Progenitor cell of endocrine pancreas (in vitro differentiated cells): ENCODE measurements at regions not wholly inside any gene's neighbourhood (a gene's known extent, or its start where the extent isn't known, plus 50 kb on each side); places are given as distances from the start of the nearest gene placed in this dataset.

ENCODE experiments used
- DNase-seq: peaks from one replicate; pipeline ENCODE4 v3.0.0; 2021; ENCODE audit warnings: low spot score; ENCODE audit not compliant: unreplicated experiment
- H3K27ac Mint-ChIP-seq: 2 replicates; pipeline ENCODE4 v1.8.0; 2021; ENCODE audit warnings: mild to moderate bottlenecking, moderate library complexity, mixed read lengths
- H3K27me3 Mint-ChIP-seq: 2 replicates; pipeline ENCODE4 v1.8.0; 2021; ENCODE audit warnings: mixed read lengths
- H3K36me3 Mint-ChIP-seq: 2 replicates; pipeline ENCODE4 v1.8.0; 2022; ENCODE audit warnings: mixed read lengths; ENCODE audit not compliant: insufficient read depth
- H3K4me1 Mint-ChIP-seq: 2 replicates; pipeline ENCODE4 v1.8.0; 2021; ENCODE audit warnings: low read depth, mixed read lengths
- H3K4me3 Mint-ChIP-seq: 2 replicates; pipeline ENCODE4 v1.8.0; 2021; ENCODE audit warnings: low read depth, mild to moderate bottlenecking, moderate library complexity, mixed read lengths
- H3K9me3 Mint-ChIP-seq: 2 replicates; pipeline ENCODE4 v1.8.0; 2021; ENCODE audit warnings: low read depth, mixed read lengths
- CTCF ChIP-seq: fragments of 200-600 bp; sonication (generic); IDR thresholded peaks from one replicate; pipeline ENCODE4 v1.5.0; 2021; ENCODE audit warnings: antibody characterized with exemption, mild to moderate bottlenecking; ENCODE audit not compliant: unreplicated experiment

GRCh38 chr12:22881878-22882385 is 257.0 kb downstream of the ETNK1 start:
- no peak for DNase-seq
- Mint-ChIP-seq H3K27me3 (no peaks in the 10 kb centered on the region), H3K9me3 (peaks cover 9% of the 10 kb centered on the region), H3K4me1 (no peaks in the 10 kb centered on the region), H3K4me3 (no peak overlapping the region), H3K27ac (no peak overlapping the region), H3K36me3 (no peaks in the 10 kb centered on the region)
- no peak for TF ChIP-seq CTCF

GRCh38 chr12:22882559-22882958 is 257.6 kb downstream of the ETNK1 start:
- no peaks in the 10 kb centered on the region for H3K27me3 Mint-ChIP-seq
- H3K4me1 Mint-ChIP-seq = no peaks in the 10 kb centered on the region
- H3K4me3 Mint-ChIP-seq = no peak overlapping the region
- no peak for TF ChIP-seq CTCF
- no peaks in the 10 kb centered on the region for H3K36me3 Mint-ChIP-seq
- no peak overlapping the region for H3K27ac Mint-ChIP-seq
- peaks cover 11% of the 10 kb centered on the region for H3K9me3 Mint-ChIP-seq
- DNase-seq = no peak

GRCh38 chr12:22893878-22894277 is 268.9 kb downstream of the ETNK1 start:
- Mint-ChIP-seq H3K36me3 (no peaks in the 10 kb centered on the region), H3K9me3 (peaks cover 14% of the 10 kb centered on the region), H3K27me3 (no peaks in the 10 kb centered on the region), H3K27ac (no peak overlapping the region), H3K4me1 (peaks cover 14% of the 10 kb centered on the region), H3K4me3 (no peak overlapping the region)
- TF ChIP-seq CTCF = no peak
- no peak for DNase-seq

GRCh38 chr12:22899184-22899583 is 274.2 kb downstream of the ETNK1 start:
- Mint-ChIP-seq H3K9me3 (peaks cover 17% of the 10 kb centered on the region), H3K4me3 (no peak overlapping the region), H3K4me1 (peaks cover 11% of the 10 kb centered on the region), H3K27ac (peak overlapping the region; percentile 46), H3K27me3 (no peaks in the 10 kb centered on the region), H3K36me3 (peaks cover 2% of the 10 kb centered on the region)
- no peak for DNase-seq
- no peak for TF ChIP-seq CTCF

GRCh38 chr12:22900401-22900800 is 275.4 kb downstream of the ETNK1 start:
- no peak overlapping the region for H3K27ac Mint-ChIP-seq
- DNase-seq = no peak
- TF ChIP-seq CTCF = no peak
- H3K4me1 Mint-ChIP-seq = peaks cover 8% of the 10 kb centered on the region
- H3K9me3 Mint-ChIP-seq = peaks cover 20% of the 10 kb centered on the region
- no peak overlapping the region for H3K4me3 Mint-ChIP-seq
- H3K36me3 Mint-ChIP-seq = peaks cover 2% of the 10 kb centered on the region
- H3K27me3 Mint-ChIP-seq = no peaks in the 10 kb centered on the region
